GM19043 (cell line): ENCODE measurements at regions not wholly inside any gene's neighbourhood (a gene's known extent, or its start where the extent isn't known, plus 50 kb on each side); places are given as distances from the start of the nearest gene placed in this dataset.

Experiments used
- ATAC-seq: cut with Tn5 transposase; IDR thresholded peaks from one replicate; pipeline ENCODE4 v1.9.1; 2021; ENCODE audit warnings: low read depth; ENCODE audit not compliant: unreplicated experiment

DNA sequence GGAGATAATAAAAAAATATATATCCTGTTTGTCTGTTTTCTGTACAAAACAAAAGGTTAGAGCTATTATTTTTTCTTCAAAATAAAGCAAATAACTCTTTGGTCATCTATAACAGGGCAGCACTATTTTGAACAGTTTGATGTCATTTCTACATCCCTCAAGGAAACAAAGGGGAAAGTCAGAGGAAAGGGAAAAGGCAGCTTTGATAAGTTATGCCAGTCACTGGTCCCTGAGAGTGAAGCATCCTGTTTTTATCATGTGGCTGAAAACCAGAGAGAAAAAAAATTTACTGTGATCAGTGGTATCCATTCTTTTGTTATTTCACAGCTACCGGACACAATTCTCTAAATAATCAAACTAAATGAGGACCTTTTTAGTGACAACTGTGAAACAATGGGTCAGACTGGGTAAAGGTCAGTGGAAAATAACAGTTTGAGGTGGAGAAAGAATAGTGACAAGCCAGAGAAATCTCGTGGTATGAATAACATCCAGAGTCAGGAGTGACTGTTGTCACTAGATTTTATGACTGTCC is 356.0 kb downstream of the HDGFL1 start:
- ATAC-seq, result no peak

- ATAC-seq, result no peak
These were observed 356.8 kb downstream of the HDGFL1 start for GRCh38 chr6:22925920-22926789.

DNA sequence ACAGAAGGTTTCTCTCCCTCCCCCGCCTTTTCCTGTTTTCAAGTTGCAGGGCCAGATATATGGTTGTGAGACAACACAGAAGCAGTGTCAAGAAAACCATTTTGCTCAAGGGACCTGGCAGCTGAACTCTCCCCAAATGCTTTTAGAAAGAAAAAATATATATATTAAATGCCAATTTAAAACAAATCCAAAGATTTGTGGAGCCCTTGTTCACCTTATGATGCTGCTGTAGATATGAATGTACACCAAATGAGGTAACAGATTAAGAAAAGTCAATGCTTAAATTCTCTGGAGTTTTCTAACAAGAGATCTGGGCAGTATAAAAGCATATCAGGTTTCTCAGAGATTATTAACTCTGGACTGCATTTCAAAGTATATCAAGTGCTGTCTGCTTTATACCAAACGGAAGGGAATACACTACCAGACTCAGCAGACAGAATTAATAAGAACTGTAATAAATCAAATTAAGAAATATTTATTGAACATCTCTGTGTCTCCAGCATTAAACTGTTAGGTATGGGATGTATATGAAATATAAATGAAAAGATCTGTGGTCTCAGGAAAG is 357.5 kb downstream of the HDGFL1 start:
- ATAC-seq, result no peak

- ATAC-seq, result no peak
These were observed 359.4 kb downstream of the HDGFL1 start for GRCh38 chr6:22928775-22929174.

GRCh38 chr6:22929311-22929985 is 360.1 kb downstream of the HDGFL1 start:
- ATAC-seq, result no peak

DNA sequence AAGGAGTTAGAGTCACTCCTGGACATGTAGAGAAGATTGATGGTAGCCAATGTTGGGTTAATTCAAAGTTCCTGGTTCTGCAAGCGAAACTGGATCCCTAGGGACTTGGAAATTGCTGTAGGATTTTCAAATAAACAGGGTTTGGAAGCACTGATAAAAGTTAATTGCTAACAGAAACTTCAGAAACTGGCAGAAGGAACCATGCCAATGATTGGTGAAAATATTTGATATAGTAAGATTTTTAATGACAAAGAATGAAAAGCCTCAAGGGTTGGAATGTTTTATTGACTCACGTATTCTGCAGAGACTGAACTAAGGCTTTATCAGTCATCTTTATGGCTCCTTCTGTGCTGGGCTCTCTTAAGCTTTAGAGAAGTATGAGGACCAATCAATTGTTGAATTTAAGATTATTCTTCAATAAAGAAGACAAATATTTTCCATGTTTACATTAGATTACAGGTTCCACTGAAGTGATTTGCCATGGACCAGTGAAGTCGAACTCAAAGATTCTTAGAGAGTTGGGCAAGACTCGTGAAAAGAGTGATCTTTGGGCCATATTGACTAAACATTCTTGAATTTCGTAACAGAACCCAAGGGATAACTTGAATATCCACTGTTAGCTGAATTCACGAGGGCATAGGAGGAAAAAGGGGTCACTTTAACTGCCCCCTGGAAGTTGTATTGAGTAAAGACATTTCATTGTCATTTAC is 371.4 kb downstream of the HDGFL1 start:
- no peak for ATAC-seq

DNA sequence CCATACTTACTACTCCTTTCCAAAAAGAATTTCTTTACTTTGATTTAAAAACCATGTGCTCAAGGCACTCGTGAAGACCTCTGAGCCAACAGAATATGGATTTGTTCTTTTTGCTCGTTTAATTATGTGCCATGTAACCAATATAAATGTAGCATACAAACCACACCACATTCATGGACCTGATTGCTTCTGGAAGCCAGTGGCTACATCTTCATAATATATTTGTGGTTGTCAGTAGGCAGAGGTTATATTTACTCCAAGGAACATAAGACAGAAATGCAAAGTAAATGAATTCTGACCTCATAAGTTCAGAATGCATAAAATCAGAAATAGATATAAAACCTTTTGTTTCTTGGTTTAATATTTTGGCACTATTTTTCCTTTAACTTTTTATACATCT is 373.0 kb downstream of the HDGFL1 start:
- ATAC-seq, result no peak

GRCh38 chr6:22943327-22943726 is 374.0 kb downstream of the HDGFL1 start:
- no peak for ATAC-seq

- ATAC-seq, result no peak
These were observed 380.6 kb downstream of the HDGFL1 start for GRCh38 chr6:22949967-22950366.

- ATAC-seq, result no peak
These were observed 382.7 kb downstream of the HDGFL1 start for GRCh38 chr6:22952097-22952496.

GRCh38 chr6:22954749-22955385 is 385.5 kb downstream of the HDGFL1 start:
- ATAC-seq, result no peak

DNA sequence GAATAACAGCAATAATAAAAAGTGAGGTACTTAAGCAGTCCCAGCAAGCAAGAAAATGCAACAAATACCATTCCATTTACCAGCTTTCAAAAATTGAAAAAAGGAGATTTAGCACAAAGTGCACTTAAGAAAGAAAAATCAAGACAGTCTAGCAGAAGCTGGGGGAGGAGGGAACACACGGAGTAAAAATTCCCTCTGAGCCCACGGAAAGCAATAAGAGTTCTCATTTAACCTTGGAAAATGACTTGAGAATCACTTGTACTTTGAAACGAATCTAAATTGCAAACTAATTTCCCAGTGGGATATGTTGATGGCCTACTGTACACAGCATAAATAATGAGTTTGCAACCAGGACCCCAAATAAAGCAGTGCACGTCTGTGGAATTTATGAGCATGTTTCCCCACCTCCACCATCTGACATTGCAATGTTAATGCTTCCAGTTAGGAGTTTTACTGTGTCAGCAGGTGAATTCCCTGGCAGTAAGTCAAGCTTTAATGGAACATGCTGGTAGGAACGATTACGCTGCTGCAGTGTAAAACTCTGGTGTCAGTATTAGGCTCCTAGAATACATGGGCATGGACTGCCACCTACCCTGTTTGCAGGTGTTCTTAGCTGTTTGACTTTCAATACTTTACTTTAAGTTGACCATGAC is 386.8 kb downstream of the HDGFL1 start:
- no peak for ATAC-seq

- no peak for ATAC-seq
These were observed 389.3 kb downstream of the HDGFL1 start for GRCh38 chr6:22958677-22959076.

GRCh38 chr6:22959571-22959970 is 390.2 kb downstream of the HDGFL1 start:
- ATAC-seq, result no peak

DNA sequence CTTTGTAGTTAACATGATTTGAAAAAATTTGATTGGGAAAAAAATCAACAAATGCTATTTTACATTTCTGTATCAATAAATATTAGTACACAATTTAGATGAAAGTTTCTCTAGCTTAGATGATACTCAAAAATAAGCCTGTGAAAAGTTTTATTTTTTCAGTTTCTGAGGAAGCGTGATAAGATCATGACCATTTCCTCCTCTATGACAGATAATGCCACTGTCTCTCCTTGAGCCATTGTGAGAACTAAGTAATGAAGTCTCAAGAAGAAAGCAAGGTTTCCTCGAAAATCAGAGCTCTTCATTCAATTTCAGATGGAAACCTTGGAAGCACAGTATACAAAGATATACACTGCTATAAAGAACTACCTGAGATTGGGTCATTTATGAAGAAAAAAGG is 395.0 kb downstream of the HDGFL1 start:
- ATAC-seq, result no peak

GRCh38 chr6:22965889-22966288 is 396.5 kb downstream of the HDGFL1 start:
- no peak for ATAC-seq

- ATAC-seq, result no peak
These were observed 397.5 kb downstream of the HDGFL1 start for GRCh38 chr6:22966691-22967422.

GRCh38 chr6:22970004-22970403 is 400.6 kb downstream of the HDGFL1 start:
- no peak for ATAC-seq

GRCh38 chr6:22972771-22973170 is 403.4 kb downstream of the HDGFL1 start:
- no peak for ATAC-seq
